Smooth muscle cell (in vitro differentiated cells): ENCODE measurements at regions not wholly inside any gene's neighbourhood (a gene's known extent, or its start where the extent isn't known, plus 50 kb on each side); places are given as distances from the start of the nearest gene placed in this dataset.
A peak's percentile ranks its signal among the peaks of the same experiment; 100 is the strongest.

Source experiments
- DNase-seq: peaks from one replicate; lab custom pipeline; 2025; ENCODE audit not compliant: unreplicated experiment; lab: John Stamatoyannopoulos, UW
- H2AFZ ChIP-seq: fragments of 200-600 bp; sonication (generic); 2 replicates; pipeline ENCODE4 v1.6.0; 2016; ENCODE audit warnings: antibody characterized with exemption, low read depth, mild to moderate bottlenecking
- H3F3A ChIP-seq: fragments of 200-600 bp; sonication (generic); 2 replicates; pipeline ENCODE4 v1.6.0; 2017; ENCODE audit warnings: antibody characterized with exemption, low read depth
- H3K27ac ChIP-seq: fragments of 200-600 bp; sonication (generic); 2 replicates; pipeline ENCODE4 v1.5.1; 2016; ENCODE audit warnings: low read depth, mild to moderate bottlenecking
- H3K27me3 ChIP-seq: fragments of 200-600 bp; sonication (generic); 2 replicates; pipeline ENCODE4 v1.6.1; 2016; ENCODE audit warnings: low read depth, mild to moderate bottlenecking
- H3K36me3 ChIP-seq: fragments of 200-600 bp; sonication (generic); 2 replicates; pipeline ENCODE4 v1.5.1; 2016; ENCODE audit warnings: low read depth
- H3K4me1 ChIP-seq: fragments of 200-600 bp; sonication (generic); 2 replicates; pipeline ENCODE4 v1.5.1; 2016; ENCODE audit warnings: low read depth
- H3K4me2 ChIP-seq: fragments of 200-600 bp; sonication (generic); 2 replicates; pipeline ENCODE4 v1.6.0; 2016; ENCODE audit warnings: mild to moderate bottlenecking
- H3K4me3 ChIP-seq: fragments of 200-600 bp; sonication (generic); 2 replicates; pipeline ENCODE4 v1.5.1; 2016; ENCODE audit warnings: mild to moderate bottlenecking
- H3K79me2 ChIP-seq: fragments of 200-600 bp; sonication (generic); 2 replicates; pipeline ENCODE4 v1.6.0; 2016; ENCODE audit warnings: low read depth, mild to moderate bottlenecking
- H3K9ac ChIP-seq: fragments of 200-600 bp; sonication (generic); 2 replicates; pipeline ENCODE4 v1.6.0; 2016; ENCODE audit warnings: low read depth
- H3K9me3 ChIP-seq: fragments of 200-600 bp; sonication (generic); replicated peaks from 2 replicates; pipeline ENCODE4 v1.5.1; 2016; ENCODE audit warnings: low read depth
- H4K20me1 ChIP-seq: fragments of 200-600 bp; sonication (generic); 2 replicates; pipeline ENCODE4 v1.6.0; 2016; ENCODE audit warnings: low read depth
- CTCF ChIP-seq: fragments of 200-600 bp; sonication (generic); IDR thresholded peaks from 2 replicates; pipeline ENCODE4 v1.5.1; 2017; ENCODE audit warnings: borderline replicate concordance, mild to moderate bottlenecking, antibody characterized with exemption; ENCODE audit not compliant: insufficient read depth, poor library complexity, severe bottlenecking
- WGBS: methylation state at CpG from one replicate; pipeline ENCODE4 v1.1.7; 2016; ENCODE audit warnings: low lambda C conversion rate; 5-methylcytosine and 5-hydroxymethylcytosine counted together

GRCh38 chr6:11393713-11394627, 143.6 kb upstream of the TMEM170B start:
- H3K4me2 ChIP-seq = peak overlapping the region; percentile 75
- peaks cover 9% of the 10 kb centered on the region for H3F3A ChIP-seq
- H3K27ac ChIP-seq = peak overlapping the region; percentile 90
- peak overlapping the region; percentile 62 for H3K9ac ChIP-seq
- DNase-seq = no peak
- H2AFZ ChIP-seq = peak overlapping the region; percentile 18
- no peaks in the 10 kb centered on the region for H3K79me2 ChIP-seq
- H4K20me1 ChIP-seq = no peaks in the 10 kb centered on the region
- H3K4me3 ChIP-seq = no peak overlapping the region
- no peak for TF ChIP-seq CTCF
- H3K9me3 ChIP-seq = no peaks in the 10 kb centered on the region
- peaks cover 20% of the 10 kb centered on the region for H3K4me1 ChIP-seq
- 40% methylated on average over 7 of the region's 7 CpGs for WGBS
- H3K27me3 ChIP-seq = no peaks in the 10 kb centered on the region
- H3K36me3 ChIP-seq = no peaks in the 10 kb centered on the region

GRCh38 chr6:11392778-11393507, 144.6 kb upstream of the TMEM170B start:
- DNase-seq = no peak
- H3K79me2 ChIP-seq = no peaks in the 10 kb centered on the region
- H4K20me1 ChIP-seq = no peaks in the 10 kb centered on the region
- WGBS = 60% methylated on average over 11 of the region's 11 CpGs
- no peaks in the 10 kb centered on the region for H3K27me3 ChIP-seq
- H3K4me1 ChIP-seq = peaks cover 20% of the 10 kb centered on the region
- H3K4me3 ChIP-seq = no peak overlapping the region
- H3K4me2 ChIP-seq = peak overlapping the region; percentile 75
- H3K9ac ChIP-seq = peak overlapping the region; percentile 49
- TF ChIP-seq CTCF = no peak
- H2AFZ ChIP-seq = peak overlapping the region; percentile 18
- H3K9me3 ChIP-seq = no peaks in the 10 kb centered on the region
- peaks cover 9% of the 10 kb centered on the region for H3F3A ChIP-seq
- no peaks in the 10 kb centered on the region for H3K36me3 ChIP-seq
- peak overlapping the region; percentile 90 for H3K27ac ChIP-seq

GRCh38 chr6:11391934-11392777, 145.4 kb upstream of the TMEM170B start:
- no peaks in the 10 kb centered on the region for H4K20me1 ChIP-seq
- H3K27ac ChIP-seq = peak overlapping the region; percentile 90
- peak overlapping the region; percentile 75 for H3K4me2 ChIP-seq
- 97% methylated on average over 5 of the region's 5 CpGs for WGBS
- H3K36me3 ChIP-seq = no peaks in the 10 kb centered on the region
- no peaks in the 10 kb centered on the region for H3K9me3 ChIP-seq
- H3K27me3 ChIP-seq = no peaks in the 10 kb centered on the region
- peak overlapping the region; percentile 18 for H2AFZ ChIP-seq
- H3K4me1 ChIP-seq = peaks cover 20% of the 10 kb centered on the region
- TF ChIP-seq CTCF = no peak
- no peak overlapping the region for H3K4me3 ChIP-seq
- DNase-seq = no peak
- no peak overlapping the region for H3K9ac ChIP-seq
- peaks cover 9% of the 10 kb centered on the region for H3F3A ChIP-seq
- H3K79me2 ChIP-seq = no peaks in the 10 kb centered on the region
